Hematopoietic multipotent progenitor cell (in vitro differentiated cells): ENCODE measurements at regions not wholly inside any gene's neighbourhood (a gene's known extent, or its start where the extent isn't known, plus 50 kb on each side); places are given as distances from the start of the nearest gene placed in this dataset.
A peak's percentile ranks its signal among the peaks of the same experiment; 100 is the strongest.

Experiments
- DNase-seq, 3 donors: peaks; one replicate each; pipeline ENCODE4 v3.0.0-alpha.2; 2011 to 2015; ENCODE audit warnings: low read depth in 2 of 3, low spot score in 2 of 3

DNA sequence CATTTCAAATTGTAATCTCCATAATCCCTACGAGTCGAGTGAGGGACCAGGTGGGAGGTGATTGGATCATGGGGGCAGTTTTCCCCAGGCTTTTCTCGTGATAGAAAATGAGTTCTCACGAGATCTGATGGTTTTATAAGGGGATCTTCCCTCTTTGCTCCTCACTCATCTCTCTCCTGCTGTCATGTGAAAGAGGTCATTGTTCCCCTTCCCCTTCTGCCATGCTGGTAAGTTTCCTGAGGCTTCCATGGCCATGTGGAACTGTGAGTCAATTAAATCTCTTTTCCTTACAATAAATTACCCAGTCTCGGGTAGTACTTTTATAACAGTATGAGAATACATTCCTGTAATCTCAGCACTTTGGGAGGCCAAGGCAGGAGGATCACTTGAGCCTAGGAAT is 76.7 kb upstream of the MARCHF10 start:
- DNase-seq: no peak

DNA sequence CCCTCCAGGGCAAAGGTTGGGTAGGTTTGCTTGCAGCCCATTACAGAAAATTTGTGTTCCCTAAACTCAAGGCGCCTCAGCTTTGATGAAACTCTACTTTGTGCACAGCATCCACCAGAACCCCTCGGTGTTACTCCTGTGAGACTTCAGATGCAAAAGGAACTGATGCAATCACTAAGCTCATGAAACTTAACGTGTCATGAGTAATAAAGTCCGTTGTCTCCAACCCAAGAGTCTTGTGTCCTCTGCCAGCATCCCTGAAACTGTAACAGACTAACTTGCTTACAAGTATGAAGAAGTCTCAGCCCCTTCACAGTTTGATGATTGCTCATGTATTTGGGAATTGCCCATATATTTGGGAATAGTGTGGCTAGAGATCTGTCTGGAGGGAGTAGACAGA is 74.8 kb upstream of the MARCHF10 start:
- DNase-seq: no peak

DNA sequence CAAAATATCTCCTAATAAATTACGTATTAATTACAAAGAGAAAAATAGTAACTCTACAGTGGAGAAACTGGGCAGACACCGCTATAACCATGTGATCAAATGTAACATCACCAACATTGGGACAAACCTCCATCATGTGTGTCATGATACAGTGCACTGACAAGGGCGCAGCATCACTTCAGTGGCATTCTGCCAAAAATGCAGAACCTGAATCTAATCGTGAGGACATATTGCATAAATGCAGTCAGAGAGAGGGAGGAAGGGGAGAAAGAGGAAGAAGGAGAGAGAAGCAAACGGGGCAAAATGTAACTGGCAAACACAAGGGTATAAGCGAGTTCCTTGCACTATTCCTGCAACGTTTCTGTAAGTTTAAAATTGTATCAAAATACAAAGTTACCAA is 74.2 kb upstream of the MARCHF10 start:
- peak in 2 of 3 donors; percentile 47 to 71 for DNase-seq

DNA sequence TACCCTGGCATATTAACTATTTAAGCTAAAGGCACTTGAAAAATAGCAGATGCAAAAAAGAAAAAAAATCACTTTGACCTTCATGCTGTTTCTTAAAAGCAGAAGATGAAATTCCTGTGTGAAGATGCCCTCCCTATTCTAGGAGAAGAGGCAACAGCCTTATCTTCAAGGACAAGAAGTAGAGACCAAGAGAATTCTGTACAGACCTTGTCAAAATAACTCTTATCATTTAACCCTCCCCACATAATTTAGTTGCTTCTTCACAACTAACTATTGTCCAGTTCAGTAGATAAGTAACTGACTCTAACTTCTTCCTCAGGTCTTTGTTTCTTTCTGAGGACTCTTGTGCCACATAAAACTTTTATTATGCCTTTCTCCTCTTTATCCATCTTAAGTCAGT is 72.0 kb upstream of the MARCHF10 start:
- no peak for DNase-seq

DNA sequence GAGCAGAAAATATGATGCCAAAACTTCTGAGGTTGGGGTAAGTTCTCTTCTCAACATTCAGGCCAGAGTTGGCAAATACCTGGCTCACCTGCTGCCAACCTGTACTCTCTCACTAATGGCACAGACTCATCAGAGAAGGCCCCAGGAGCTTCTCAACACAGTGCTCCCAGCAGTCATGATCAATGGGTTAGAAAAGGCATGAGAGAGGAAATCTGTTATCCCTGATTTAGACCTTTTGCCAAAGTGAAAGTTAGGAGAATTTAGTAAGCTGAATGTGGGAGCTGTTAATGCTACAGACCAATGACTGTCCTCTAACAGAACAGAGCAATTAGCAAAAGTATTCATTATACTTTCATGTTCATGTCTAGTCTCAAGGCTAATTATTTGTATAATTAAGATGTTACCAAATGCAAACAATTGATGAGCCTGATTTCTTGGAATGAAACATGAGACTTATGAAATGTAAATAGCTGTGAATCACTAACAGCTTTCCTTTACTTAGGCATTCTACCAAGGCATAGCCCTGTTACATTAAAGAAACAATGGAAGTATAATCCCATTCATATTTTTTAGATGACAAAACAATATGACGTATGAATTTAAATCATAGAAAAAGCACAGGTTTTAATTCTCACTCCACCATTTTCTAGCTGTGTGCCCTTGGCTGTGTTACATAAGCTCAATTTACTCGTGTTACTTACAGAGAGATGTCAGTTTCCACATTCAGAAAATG is 68.7 kb upstream of the MARCHF10 start:
- no peak for DNase-seq

DNA sequence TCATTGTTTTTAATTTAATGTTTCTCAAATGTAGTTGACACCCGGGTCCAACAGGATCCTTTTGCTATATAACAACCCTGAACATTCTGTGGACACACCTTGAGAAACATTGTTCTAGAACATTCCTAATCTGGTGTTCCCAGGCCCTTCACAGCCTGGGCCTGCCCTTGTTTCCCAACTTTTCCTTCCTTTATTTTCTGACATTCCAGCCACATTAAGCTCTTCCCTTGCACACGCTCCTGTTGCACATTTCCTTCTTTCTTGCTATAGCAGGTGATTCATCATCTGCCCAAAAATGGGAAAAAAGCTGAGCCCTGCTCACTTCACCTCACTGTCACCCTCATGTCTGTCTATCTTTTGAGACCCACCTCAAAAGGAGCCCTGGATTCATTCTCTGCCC is 67.9 kb upstream of the MARCHF10 start:
- no peak for DNase-seq

DNA sequence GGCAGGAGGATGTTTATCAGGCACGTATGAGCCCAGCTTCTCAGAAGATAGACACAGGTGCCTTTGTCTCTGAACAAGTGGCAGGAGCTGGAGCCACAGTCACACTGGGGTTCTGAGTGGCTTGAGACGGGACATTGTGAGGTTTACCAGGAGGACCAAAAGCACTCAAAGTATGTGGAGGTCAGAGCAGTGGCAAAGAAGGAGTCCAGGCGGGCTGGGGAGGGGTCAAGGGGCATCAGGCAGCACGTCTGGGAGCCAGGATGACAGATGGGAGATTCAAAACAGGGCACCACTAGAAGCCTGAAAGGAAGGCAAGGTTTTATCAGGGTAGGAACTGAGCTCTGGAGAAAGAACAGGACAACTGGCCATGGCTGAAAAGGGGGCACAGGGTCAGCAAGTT is 67.2 kb upstream of the MARCHF10 start:
- DNase-seq: no peak

DNA sequence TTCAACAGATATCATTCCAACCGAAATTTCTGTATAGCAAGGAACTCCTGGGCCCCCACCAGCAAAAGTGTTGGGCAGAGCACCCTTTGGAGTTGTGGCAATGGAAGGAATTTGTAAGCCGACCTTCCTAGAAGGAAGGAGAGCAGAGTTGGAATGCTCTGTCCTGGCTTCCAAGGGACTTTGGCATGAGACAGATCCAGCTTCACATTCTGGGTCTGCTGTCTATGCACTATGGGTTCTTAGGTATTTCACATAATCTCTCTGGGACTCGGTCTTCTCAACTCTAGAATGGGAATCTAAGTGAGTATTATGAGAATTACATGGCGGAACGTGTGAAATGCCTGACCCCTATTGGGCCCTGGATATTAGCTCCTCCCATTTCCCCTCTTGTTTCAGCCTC is 63.2 kb upstream of the MARCHF10 start:
- no peak for DNase-seq

DNA sequence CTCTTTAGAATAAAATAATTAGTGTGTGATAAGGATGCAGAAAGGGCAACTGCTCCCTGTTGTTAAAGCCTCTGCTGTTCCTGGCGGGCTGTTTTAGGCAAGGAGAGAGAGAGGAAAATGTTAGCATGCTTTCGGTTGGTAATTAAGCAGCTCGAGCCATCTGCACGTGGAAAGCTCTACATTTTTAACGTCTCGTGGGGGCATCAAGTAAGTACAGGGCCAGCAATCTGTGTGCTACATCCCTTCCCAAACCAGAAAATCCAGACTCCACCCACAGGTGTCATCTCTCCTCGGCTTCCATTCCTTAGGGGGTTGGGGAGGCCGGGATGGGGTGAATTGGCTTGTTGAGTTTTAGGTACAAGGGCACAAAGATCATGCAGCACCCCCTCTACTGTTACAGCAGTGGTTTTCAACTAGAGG is 62.4 kb upstream of the MARCHF10 start:
- DNase-seq: no peak

DNA sequence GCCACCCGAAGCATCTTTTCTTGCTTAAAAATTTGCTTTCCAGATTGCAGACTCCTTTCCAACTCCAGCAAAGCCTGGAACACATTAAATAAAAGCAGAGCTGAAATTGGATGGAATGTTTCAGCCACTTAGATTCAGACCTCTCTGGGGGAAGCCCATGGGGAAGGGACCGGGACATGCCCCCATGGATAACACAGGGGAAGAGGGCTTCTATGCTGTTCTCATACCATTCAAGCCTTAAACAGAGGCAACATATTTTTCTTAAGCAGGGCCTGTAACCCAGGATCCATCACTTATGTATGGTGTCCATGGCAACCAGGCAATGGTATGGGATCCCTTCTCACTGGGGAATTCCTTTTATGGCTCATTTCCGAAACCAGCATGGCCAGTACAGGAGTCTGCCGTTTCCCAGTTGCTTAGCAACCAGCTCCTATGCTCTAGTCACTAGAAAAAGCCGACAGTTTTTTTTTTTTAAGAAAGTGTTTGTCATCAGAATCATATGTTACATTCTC is 62.0 kb upstream of the MARCHF10 start:
- no peak for DNase-seq

DNA sequence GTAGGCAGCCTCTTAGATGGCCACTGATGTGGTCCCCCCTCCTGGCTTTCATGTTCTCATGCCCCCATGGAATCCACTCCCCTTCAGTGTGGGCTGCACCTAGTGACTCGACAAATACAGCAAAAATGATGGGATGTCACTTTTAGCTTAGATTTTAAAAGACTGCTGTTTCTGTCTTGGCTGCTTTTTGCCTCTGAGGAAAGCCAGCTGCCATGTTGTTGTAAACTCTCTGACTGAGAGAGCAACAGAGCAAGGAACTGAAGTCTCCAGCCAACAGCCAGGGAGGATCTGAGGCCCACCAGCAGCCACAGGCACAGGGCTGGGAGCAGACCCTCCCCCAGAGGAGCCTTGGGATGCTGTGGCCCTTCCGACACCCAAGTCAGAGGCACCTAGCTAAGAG is 60.6 kb upstream of the MARCHF10 start:
- no peak for DNase-seq

DNA sequence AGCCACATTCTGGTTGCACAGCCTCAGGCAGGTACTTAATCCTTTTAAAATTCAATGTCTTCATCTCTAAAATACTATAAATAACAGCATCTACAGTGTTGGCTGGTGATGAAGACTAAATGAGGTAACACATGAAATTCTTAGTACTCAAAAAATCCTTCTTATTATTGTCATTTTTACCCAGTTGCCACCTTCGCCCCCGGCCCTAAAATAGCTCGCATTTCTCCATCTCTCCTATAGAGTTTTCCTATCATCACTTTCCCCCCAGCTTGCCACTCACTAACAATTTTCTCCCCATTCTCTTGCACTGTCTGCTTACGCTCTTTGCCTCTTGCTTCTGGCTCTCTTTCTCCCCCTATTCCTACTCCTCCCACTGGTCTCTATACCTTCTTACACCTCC is 59.9 kb upstream of the MARCHF10 start:
- DNase-seq: no peak

DNA sequence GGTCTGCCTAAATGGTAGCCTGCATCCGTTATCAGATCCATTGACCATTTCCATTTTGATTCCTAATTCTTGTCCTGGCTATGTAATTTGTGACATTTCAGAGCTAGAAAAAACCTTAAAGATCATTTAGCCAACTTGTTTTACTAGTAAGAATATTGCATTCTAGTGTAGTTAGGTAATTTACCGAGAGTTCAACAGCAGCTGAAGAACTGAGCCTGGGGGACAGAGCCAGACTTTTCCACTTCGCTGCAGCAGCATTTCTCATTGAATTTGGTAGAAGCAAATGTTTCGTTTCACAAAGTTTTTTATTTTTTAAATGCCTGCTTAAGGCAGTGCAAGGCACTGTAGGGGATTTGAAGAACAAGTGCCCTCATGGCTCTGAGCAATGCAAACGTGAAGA is 59.2 kb upstream of the MARCHF10 start:
- DNase-seq: no peak

DNA sequence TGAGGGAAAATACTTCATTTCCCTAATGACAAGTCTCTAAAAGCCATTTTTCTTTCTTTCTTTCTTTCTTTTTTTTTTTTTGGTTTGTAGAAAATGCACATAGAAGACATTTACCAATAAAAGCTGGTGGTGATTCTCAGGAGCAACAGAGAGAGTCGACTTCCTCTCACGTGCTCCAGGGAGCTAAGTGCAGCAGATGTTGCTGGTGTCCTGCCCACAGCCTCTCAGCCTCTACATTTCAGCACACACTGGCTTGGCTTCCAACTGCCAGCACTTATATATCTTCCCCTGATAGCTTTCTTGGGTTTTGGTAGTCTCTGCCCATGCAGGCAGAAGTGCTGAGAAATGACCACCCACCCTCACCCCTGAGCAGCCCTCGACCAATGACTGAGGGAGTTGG is 58.4 kb upstream of the MARCHF10 start:
- DNase-seq: peak in 1 of 3 donors; percentile 4

DNA sequence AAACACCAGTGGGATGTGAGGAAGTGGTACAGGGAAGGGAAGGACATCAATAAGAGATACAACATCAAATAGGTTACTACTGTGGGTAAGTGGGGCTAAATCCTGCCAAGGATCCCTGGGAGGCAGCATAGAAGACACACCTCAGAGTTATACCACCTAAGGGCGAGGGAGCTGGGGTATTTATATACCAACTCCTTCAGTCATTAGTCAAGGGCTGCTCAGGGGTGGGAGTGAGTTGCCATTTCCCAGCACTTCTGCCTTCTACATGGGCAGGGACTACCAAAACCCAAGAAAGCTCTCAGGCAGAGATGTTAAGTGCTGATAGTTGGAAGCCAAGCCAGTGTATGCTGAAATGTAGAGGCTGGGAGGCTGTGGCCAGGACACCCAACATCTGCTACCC is 57.5 kb upstream of the MARCHF10 start:
- DNase-seq: no peak

DNA sequence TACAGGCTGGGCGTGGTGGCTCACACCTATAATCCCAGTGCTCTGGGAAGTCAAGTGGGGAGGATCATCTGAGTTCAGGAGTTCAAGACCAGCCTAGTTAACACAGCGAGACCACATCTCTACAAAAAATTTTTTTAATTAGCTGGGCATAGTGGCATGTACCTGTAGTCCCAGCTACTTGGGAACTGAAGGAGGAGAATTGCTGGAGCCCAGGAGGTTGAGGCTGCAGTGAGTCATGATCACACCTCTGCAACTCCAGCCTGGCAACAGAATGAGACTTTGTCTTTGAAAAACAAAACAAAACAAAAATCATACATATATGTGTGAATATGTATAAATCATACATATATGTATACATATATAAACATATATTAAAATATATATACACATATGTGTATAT is 54.1 kb upstream of the MARCHF10 start:
- no peak for DNase-seq

DNA sequence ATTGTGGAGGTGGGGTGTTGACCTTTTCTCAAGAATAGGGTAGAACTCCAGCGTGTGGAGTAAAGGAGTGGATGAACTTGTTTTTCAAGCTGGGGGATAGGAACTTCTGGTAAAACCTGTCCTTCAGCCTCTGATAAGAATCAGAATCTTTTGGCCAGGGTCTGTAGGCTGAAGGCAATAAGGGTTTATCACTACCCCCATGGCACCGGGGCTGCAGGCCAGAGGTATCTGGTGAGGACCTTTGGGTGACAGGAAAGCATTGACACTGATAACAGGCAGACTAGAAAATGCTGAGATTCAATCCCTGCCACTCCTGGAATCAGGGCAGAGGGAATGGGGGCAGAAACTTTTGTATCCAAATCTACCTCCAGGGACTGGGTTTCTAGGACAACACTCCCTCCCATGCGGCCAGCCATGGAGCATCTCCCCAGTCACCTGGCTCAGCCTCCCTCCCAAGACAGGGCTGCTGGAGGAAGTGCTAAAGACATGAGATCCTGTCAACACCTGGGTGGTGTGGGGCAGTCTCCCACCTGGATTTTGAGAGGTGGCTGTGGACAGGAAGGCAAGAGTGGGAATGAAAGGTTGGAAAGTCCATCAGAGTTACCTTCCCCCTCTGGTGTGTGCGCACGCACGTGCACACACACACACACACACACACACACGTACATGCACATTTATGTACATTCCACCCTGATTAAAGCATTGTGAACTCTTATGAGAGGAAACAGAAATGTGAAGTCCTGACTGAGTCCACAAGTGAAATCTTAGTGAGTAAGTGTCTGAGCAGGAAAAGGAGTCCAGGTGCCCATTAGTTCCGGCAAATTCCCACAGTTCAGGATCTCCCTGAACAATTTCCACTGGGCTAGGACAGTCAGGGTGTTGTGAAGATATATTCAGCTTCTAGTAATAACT is 53.1 kb upstream of the MARCHF10 start:
- DNase-seq: no peak

DNA sequence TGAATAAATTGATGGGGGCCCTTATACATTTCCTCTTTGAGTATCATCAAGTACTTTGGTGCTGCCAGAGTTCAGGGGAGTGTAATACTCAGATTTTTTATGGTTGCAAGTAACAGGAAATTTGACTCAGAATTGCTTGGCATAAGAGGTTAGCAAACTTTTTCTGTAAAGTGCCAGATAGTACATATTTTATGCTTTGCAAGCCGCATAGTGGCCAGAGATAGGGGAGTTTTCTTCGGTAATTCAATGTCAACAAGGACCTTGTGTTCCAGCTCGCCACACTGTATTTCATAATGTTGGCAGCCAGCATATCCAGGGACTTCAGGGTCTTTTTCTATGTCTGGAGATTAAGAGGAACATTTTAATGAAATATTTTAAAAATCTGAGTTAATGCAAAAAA is 51.0 kb upstream of the MARCHF10 start:
- no peak for DNase-seq
